K562 (cell line): ENCODE measurements at regions not wholly inside any gene's neighbourhood (a gene's known extent, or its start where the extent isn't known, plus 50 kb on each side); places are given as distances from the start of the nearest gene placed in this dataset.

Experiments
- ATAC-seq: fragments of 200-7000 bp; cut with Tn5 transposase; 3 replicates; pipeline ENCODE4 v1.9.1; 2020; ENCODE audit warnings: moderate library complexity
- BruUV-seq: library from RNA; stranded (reverse); fragments of 400-500 nt; replicated peaks from 2 replicates; lab custom pipeline; 2021; lab: Mats Ljungman, UMichigan
- CTCF ChIA-PET: fragments of 300-600 bp; formaldehyde crosslinking; extraction: SDS; loops from one replicate; lab custom pipeline; 2021; ENCODE audit warnings: low intra/inter-chr PET ratio; lab: Yijun Ruan, JAX
- POLR2A ChIA-PET: fragments of 300-600, 350-650 bp; sonication (Branson Sonifier 250); formaldehyde crosslinking; extraction: SDS; loops from one replicate; lab custom pipeline; 2021; ENCODE audit warnings: antibody characterized with exemption, inconsistent platforms; lab: Yijun Ruan, JAX
- DNase-seq, 4 experiments: peaks; one replicate each; pipeline versions ENCODE4 v3.0.0 to v3.0.0-alpha.2; 2011 to 2018; ENCODE audit warnings: low spot score in 3 of 4, mixed read lengths in 3 of 4; ENCODE audit errors: extremely low read depth in 1 of 4
- FAIRE-seq: peaks from 2 replicates; lab custom pipeline; 2011; peaks lifted over from hg19 to GRCh38; lab: Jason Lieb, UNC
- H2AFZ ChIP-seq: 2 replicates; pipeline ENCODE4 v1.6.0; 2011; ENCODE audit warnings: low read depth, low read length, control low read depth, inconsistent platforms
- H3K27ac ChIP-seq: fragments of 200-600 bp; 3 replicates; pipeline ENCODE4 v1.8.0; 2011; ENCODE audit warnings: low read depth, mild to moderate bottlenecking, control low read depth, inconsistent platforms, low read length, moderate library complexity, mixed read lengths; ENCODE audit errors: extremely low read depth
- H3K27me3 ChIP-seq, 2 experiments: fragments of 300-600 bp in 1 of 2; 2 replicates in 1 of 2; 3 replicates in 1 of 2; pipeline versions ENCODE4 v1.6.0 to v1.8.0; 2011; ENCODE audit warnings: inconsistent platforms in 2 of 2, low read length in 2 of 2, mild to moderate bottlenecking in 1 of 2, mixed read lengths in 1 of 2, moderate library complexity in 1 of 2; ENCODE audit not compliant: control insufficient read depth in 2 of 2, insufficient read depth in 2 of 2
- H3K36me3 ChIP-seq: fragments of 300-600 bp; 3 replicates; pipeline ENCODE4 v1.8.0; 2011; ENCODE audit warnings: mild to moderate bottlenecking, low read length, inconsistent platforms; ENCODE audit not compliant: control insufficient read depth, insufficient read depth
- H3K4me1 ChIP-seq, 2 experiments: fragments of 200-600 bp in 1 of 2; replicated peaks in 1 of 2; 2 replicates in 1 of 2; 3 replicates in 1 of 2; pipeline versions ENCODE4 v1.5.1 to v1.8.0; 2011; ENCODE audit warnings: inconsistent platforms in 2 of 2, low read length in 2 of 2, mild to moderate bottlenecking in 1 of 2, mixed read lengths in 1 of 2, moderate library complexity in 1 of 2; ENCODE audit not compliant: control insufficient read depth in 2 of 2, insufficient read depth in 2 of 2
- H3K4me2 ChIP-seq: 2 replicates; pipeline ENCODE4 v1.6.1; 2011; ENCODE audit warnings: low read length, control low read depth, inconsistent platforms, mixed read lengths; ENCODE audit not compliant: insufficient read depth
- H3K4me3 ChIP-seq: fragments of 200-600 bp; sonication (generic), shearing (Covaris generic); 2 replicates; pipeline ENCODE4 v1.5.1; 2016; ENCODE audit warnings: control low read depth, inconsistent platforms
- H3K79me2 ChIP-seq: fragments of 200-600 bp; 3 replicates; pipeline ENCODE4 v1.8.0; 2011; ENCODE audit warnings: low read length, inconsistent platforms; ENCODE audit not compliant: control insufficient read depth, insufficient read depth
- H3K9ac ChIP-seq, 2 experiments: 2 replicates each; pipeline versions ENCODE4 v1.6.0 to v1.6.1; 2011; ENCODE audit warnings: low read depth in 2 of 2, low read length in 2 of 2, control low read depth in 1 of 2, inconsistent platforms in 1 of 2, mild to moderate bottlenecking in 1 of 2, mixed read lengths in 1 of 2; ENCODE audit not compliant: insufficient read depth in 1 of 2
- H3K9me1 ChIP-seq: one replicate; pipeline ENCODE4 v1.6.0; 2011; ENCODE audit warnings: inconsistent platforms, mild to moderate bottlenecking, low read length, moderate library complexity; ENCODE audit not compliant: control insufficient read depth, insufficient read depth
- H3K9me3 ChIP-seq: replicated peaks from 2 replicates; pipeline ENCODE4 v1.5.1; 2011; ENCODE audit warnings: low read depth, low read length, inconsistent platforms; ENCODE audit not compliant: control insufficient read depth, insufficient read depth
- H4K20me1 ChIP-seq: replicated peaks from 2 replicates; pipeline ENCODE4 v1.6.1; 2011; ENCODE audit warnings: low read length, inconsistent platforms, mixed read lengths; ENCODE audit not compliant: control insufficient read depth, insufficient read depth
- GTF3C2 ChIP-seq: IDR thresholded peaks from 3 replicates; pipeline ENCODE4 v1.6.1; 2011; ENCODE audit warnings: borderline replicate concordance, mild to moderate bottlenecking, moderate library complexity; ENCODE audit not compliant: insufficient read length; ENCODE audit errors: extremely low read depth
- RCOR1 ChIP-seq, 2 experiments: IDR thresholded peaks; 2 replicates each; pipeline ENCODE4 v1.6.1; 2012; ENCODE audit warnings: low read depth in 2 of 2, low read length in 2 of 2, borderline replicate concordance in 1 of 2, improper control_type of control experiment in 1 of 2
- ZNF146 ChIP-seq: IDR thresholded peaks from one replicate; pipeline ENCODE4 v1.6.1; 2018; ENCODE audit warnings: missing compliant biosample characterization; ENCODE audit not compliant: unreplicated experiment
- WGBS: fragments of 100-300 bp; shearing (Covaris generic); methylation state at CpG from one replicate; pipeline ENCODE4 v1.1.6; 2016; ENCODE audit warnings: low coverage, mixed read lengths; ENCODE audit not compliant: insufficient coverage; ENCODE audit errors: missing lambda C conversion rate; 5-methylcytosine and 5-hydroxymethylcytosine counted together
- in situ Hi-C: fragments of 300-500 bp; cut with MboI; formaldehyde crosslinking; loops from 4 replicates; pipeline ENCODE4 v1.15.0; 2018; ENCODE audit warnings: inconsistent platforms, mixed read lengths
- intact Hi-C: fragments of 100-400 bp; cut with micrococcal nuclease; formaldehyde crosslinking; loops from 2 replicates; pipeline ENCODE4 v1.14.2; 2022
- TF ChIP-seq, protein P1 (sequence below): fragments of 250-450 bp; sonication (Bioruptor Pico); IDR thresholded peaks from 2 replicates; pipeline ENCODE4 v1.5.0; 2021

DNA sequence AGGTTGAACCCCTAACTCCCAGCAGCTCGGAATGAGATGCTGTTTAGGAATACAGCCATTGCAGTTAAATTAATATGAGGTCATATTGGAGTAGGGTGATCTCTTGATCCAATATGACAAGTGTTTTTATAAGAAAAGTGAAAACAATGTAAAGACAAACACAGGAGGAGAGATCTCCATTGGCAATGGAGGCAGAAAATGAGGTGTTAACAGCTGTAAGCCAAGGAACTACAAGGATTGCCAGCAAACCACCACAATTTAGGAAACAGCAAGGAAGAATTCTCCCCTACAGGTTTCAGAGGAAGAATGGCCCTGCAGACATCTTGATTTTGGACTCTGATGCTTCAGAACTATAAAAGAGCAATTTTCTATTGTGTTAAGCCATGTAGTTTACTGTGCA is 774.3 kb downstream of the MRPL39 start:
- intact Hi-C loops (no loop called here), in situ Hi-C loops (no loop called here)
- Histone ChIP-seq H3K4me1 (no peaks in the 10 kb centered on the region), H3K27me3 (no peaks in the 10 kb centered on the region), H3K79me2 (no peaks in the 10 kb centered on the region), H3K9ac (no peak overlapping the region), H3K4me2 (no peak overlapping the region), H2AFZ (no peak overlapping the region), H3K27ac (no peak overlapping the region), H3K36me3 (no peaks in the 10 kb centered on the region), H3K9me1 (no peaks in the 10 kb centered on the region), H3K9me3 (no peaks in the 10 kb centered on the region; the same call in none of the 2 replicates), H4K20me1 (no peaks in the 10 kb centered on the region), H3K4me3 (no peak overlapping the region)
- ChIA-PET POLR2A (no interaction called here), CTCF (no interaction called here)
- ATAC-seq = no peak
- WGBS = 0% methylated on average over 1 of the region's 1 CpG
- no TSS peak for BruUV-seq
- no peak for DNase-seq
- no peak for FAIRE-seq
- TF ChIP-seq GTF3C2 (no peak), ZNF146 (no peak), RCOR1 (IDR thresholded peaks at IDR 0.05; ENCODE audit: borderline replicate concordance in 1 of 2, low read depth in 2 of 2, low read length in 2 of 2) (no peak)
- TF ChIP-seq, protein P1, sequence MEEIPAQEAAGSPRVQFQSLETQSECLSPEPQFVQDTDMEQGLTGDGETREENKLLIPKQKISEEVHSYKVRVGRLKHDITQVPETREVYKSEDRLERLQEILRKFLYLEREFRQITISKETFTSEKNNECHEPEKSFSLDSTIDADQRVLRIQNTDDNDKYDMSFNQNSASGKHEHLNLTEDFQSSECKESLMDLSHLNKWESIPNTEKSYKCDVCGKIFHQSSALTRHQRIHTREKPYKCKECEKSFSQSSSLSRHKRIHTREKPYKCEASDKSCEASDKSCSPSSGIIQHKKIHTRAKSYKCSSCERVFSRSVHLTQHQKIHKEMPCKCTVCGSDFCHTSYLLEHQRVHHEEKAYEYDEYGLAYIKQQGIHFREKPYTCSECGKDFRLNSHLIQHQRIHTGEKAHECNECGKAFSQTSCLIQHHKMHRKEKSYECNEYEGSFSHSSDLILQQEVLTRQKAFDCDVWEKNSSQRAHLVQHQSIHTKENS (CRISPR knock-in tag) = no peak
